NK-92 treated with Interleukin-12 subunit alpha and Interleukin-12 subunit beta, amount 100 ng/mL, for 24 hours (cell line): ENCODE measurements at regions not wholly inside any gene's neighbourhood (a gene's known extent, or its start where the extent isn't known, plus 50 kb on each side); places are given as distances from the start of the nearest gene placed in this dataset.

ENCODE experiments used
- DNase-seq: peaks from one replicate; lab custom pipeline; 2025; lab: John Stamatoyannopoulos, UW

GRCh38 chr18:41829647-41830516 lies 125.2 kb upstream of the PIK3C3 start:
- DNase-seq, result no peak

- DNase-seq, result no peak
These were observed 126.9 kb upstream of the PIK3C3 start for GRCh38 chr18:41828137-41828536.

GRCh38 chr18:41820784-41821183 lies 134.2 kb upstream of the PIK3C3 start:
- DNase-seq, result no peak

GRCh38 chr18:41818381-41819355 lies 136.4 kb upstream of the PIK3C3 start:
- DNase-seq, result no peak

- no peak for DNase-seq
These were observed 140.4 kb upstream of the PIK3C3 start for GRCh38 chr18:41814651-41815050.

- no peak for DNase-seq
These were observed 145.4 kb upstream of the PIK3C3 start for GRCh38 chr18:41809652-41810051.

- no peak for DNase-seq
These were observed 149.7 kb upstream of the PIK3C3 start for GRCh38 chr18:41805341-41805740.

GRCh38 chr18:41798879-41799278 lies 156.2 kb upstream of the PIK3C3 start:
- DNase-seq, result no peak

GRCh38 chr18:41790687-41791086 lies 164.3 kb upstream of the PIK3C3 start:
- DNase-seq, result no peak

GRCh38 chr18:41789001-41789400 lies 166.0 kb upstream of the PIK3C3 start:
- no peak for DNase-seq

GRCh38 chr18:41783879-41784278 lies 171.2 kb upstream of the PIK3C3 start:
- DNase-seq, result no peak

- no peak for DNase-seq
These were observed 171.8 kb upstream of the PIK3C3 start for GRCh38 chr18:41783065-41783818.

GRCh38 chr18:41771973-41772372 lies 183.1 kb upstream of the PIK3C3 start:
- DNase-seq, result no peak

GRCh38 chr18:41769265-41769664 lies 185.8 kb upstream of the PIK3C3 start:
- no peak for DNase-seq

- DNase-seq, result no peak
These were observed 186.6 kb upstream of the PIK3C3 start for GRCh38 chr18:41768467-41768866.

- no peak for DNase-seq
These were observed 187.1 kb upstream of the PIK3C3 start for GRCh38 chr18:41767960-41768359.

GRCh38 chr18:41765460-41765859 lies 189.6 kb upstream of the PIK3C3 start:
- no peak for DNase-seq

- DNase-seq, result no peak
These were observed 191.7 kb upstream of the PIK3C3 start for GRCh38 chr18:41763361-41763760.

GRCh38 chr18:41761333-41762018 lies 193.6 kb upstream of the PIK3C3 start:
- no peak for DNase-seq

- DNase-seq, result no peak
These were observed 196.5 kb upstream of the PIK3C3 start for GRCh38 chr18:41758534-41758933.

GRCh38 chr18:41756141-41756540 lies 198.9 kb upstream of the PIK3C3 start:
- DNase-seq, result no peak
